MM.1S (cell line): ENCODE measurements at regions not wholly inside any gene's neighbourhood (a gene's known extent, or its start where the extent isn't known, plus 50 kb on each side); places are given as distances from the start of the nearest gene placed in this dataset.

Experiments used
- DNase-seq: peaks from one replicate; pipeline ENCODE4 v3.0.0-alpha.2; 2015
- H2AFZ ChIP-seq: fragments of 300-600 bp; sonication (generic); 2 replicates; pipeline ENCODE4 v1.6.0; 2016; ENCODE audit warnings: antibody characterized with exemption, low read length
- H3F3A ChIP-seq: fragments of 300-600 bp; sonication (generic); 2 replicates; pipeline ENCODE4 v1.6.1; 2016; ENCODE audit warnings: mild to moderate bottlenecking, antibody characterized with exemption, low read length, moderate library complexity, mixed read lengths; ENCODE audit not compliant: insufficient read depth
- H3K27ac ChIP-seq: fragments of 300-600 bp; sonication (generic); 2 replicates; pipeline ENCODE4 v1.5.1; 2016; ENCODE audit warnings: mild to moderate bottlenecking, low read length
- H3K27me3 ChIP-seq: fragments of 300-600 bp; sonication (generic); replicated peaks from 2 replicates; pipeline ENCODE4 v1.6.0; 2016; ENCODE audit warnings: low read length; ENCODE audit not compliant: insufficient read depth
- H3K36me3 ChIP-seq: fragments of 300-600 bp; sonication (generic); replicated peaks from 2 replicates; pipeline ENCODE4 v1.6.1; 2016; ENCODE audit warnings: mild to moderate bottlenecking, low read length, mixed read lengths; ENCODE audit not compliant: insufficient read depth
- H3K4me1 ChIP-seq: fragments of 300-600 bp; sonication (generic); 2 replicates; pipeline ENCODE4 v1.6.1; 2016; ENCODE audit warnings: low read length, mixed read lengths
- H3K4me2 ChIP-seq: fragments of 300-600 bp; sonication (generic); 2 replicates; pipeline ENCODE4 v1.6.0; 2016; ENCODE audit warnings: low read depth, low read length
- H3K4me3 ChIP-seq: fragments of 300-600 bp; sonication (generic); 2 replicates; pipeline ENCODE4 v1.5.1; 2016; ENCODE audit warnings: low read length, mixed read lengths
- H3K79me2 ChIP-seq: fragments of 300-600 bp; sonication (generic); 2 replicates; pipeline ENCODE4 v1.6.1; 2016; ENCODE audit warnings: mixed run types, low read length, mixed read lengths
- H3K9ac ChIP-seq: fragments of 300-600 bp; sonication (generic); 2 replicates; pipeline ENCODE4 v1.6.1; 2016; ENCODE audit warnings: low read length, mixed read lengths
- H3K9me2 ChIP-seq: fragments of 300-600 bp; sonication (generic); replicated peaks from 2 replicates; pipeline ENCODE4 v1.6.1; 2016; ENCODE audit warnings: mild to moderate bottlenecking, low read length, mixed read lengths; ENCODE audit not compliant: insufficient read depth
- H3K9me3 ChIP-seq: fragments of 300-600 bp; sonication (generic); replicated peaks from 2 replicates; pipeline ENCODE4 v1.6.1; 2016; ENCODE audit warnings: mild to moderate bottlenecking, low read length, mixed read lengths; ENCODE audit not compliant: insufficient read depth
- H4K20me1 ChIP-seq: fragments of 300-600 bp; sonication (generic); 2 replicates; pipeline ENCODE4 v1.6.1; 2016; ENCODE audit warnings: mild to moderate bottlenecking, low read length, moderate library complexity, mixed read lengths; ENCODE audit not compliant: insufficient read depth
- CTCF ChIP-seq: fragments of 300-600 bp; sonication (generic); IDR thresholded peaks from 2 replicates; pipeline ENCODE4 v1.5.1; 2016; ENCODE audit warnings: antibody characterized with exemption, low read length, mixed read lengths
- EZH2 ChIP-seq: fragments of 300-600 bp; sonication (generic); optimal IDR thresholded peaks from 2 replicates; pipeline ENCODE3; 2017; ENCODE audit warnings: low read depth, mild to moderate bottlenecking, antibody characterized with exemption, low read length, mixed read lengths
- EZH2phosphoT487 ChIP-seq: fragments of 300-600 bp; sonication (generic); IDR thresholded peaks from 2 replicates; pipeline ENCODE4 v1.6.1; 2018; ENCODE audit warnings: antibody characterized with exemption, low read length

DNA sequence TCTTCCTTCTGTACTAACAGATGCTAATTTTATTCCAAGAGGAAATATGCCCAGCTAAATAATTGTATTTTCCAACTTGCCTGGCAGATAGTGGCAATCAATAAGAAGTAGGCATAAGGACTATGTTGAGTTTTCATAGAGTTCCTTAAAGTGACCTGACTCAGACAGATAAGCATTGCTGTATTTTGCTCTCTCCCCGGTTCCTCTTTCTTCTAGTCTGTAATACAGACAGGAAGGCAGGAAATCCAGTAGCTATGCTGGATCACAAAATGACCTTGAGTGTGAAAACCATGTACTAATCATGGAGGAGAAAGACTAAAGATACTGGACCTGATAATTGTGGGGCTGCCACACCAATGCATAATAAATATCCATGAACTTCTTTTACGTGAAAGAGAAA, 701.7 kb downstream of the CETN3 start:
- no peaks in the 10 kb centered on the region for H3K9me3 ChIP-seq
- H3K4me1 ChIP-seq, result no peaks in the 10 kb centered on the region
- H3K36me3 ChIP-seq, result no peaks in the 10 kb centered on the region
- no peak overlapping the region for H3K9ac ChIP-seq
- H3F3A ChIP-seq, result no peaks in the 10 kb centered on the region
- H3K27ac ChIP-seq, result no peak overlapping the region
- DNase-seq, result no peak
- no peaks in the 10 kb centered on the region for H3K9me2 ChIP-seq
- no peak for TF ChIP-seq EZH2
- TF ChIP-seq CTCF, result no peak
- TF ChIP-seq EZH2phosphoT487, result no peak
- no peak overlapping the region for H3K4me2 ChIP-seq
- no peak overlapping the region for H2AFZ ChIP-seq
- no peak overlapping the region for H3K4me3 ChIP-seq
- no peaks in the 10 kb centered on the region for H4K20me1 ChIP-seq
- H3K27me3 ChIP-seq, result no peaks in the 10 kb centered on the region
- no peaks in the 10 kb centered on the region for H3K79me2 ChIP-seq

- H4K20me1 ChIP-seq, result no peaks in the 10 kb centered on the region
- no peaks in the 10 kb centered on the region for H3K79me2 ChIP-seq
- H2AFZ ChIP-seq, result no peak overlapping the region
- no peak overlapping the region for H3K27ac ChIP-seq
- H3K4me2 ChIP-seq, result no peak overlapping the region
- H3K4me3 ChIP-seq, result no peak overlapping the region
- H3K9ac ChIP-seq, result no peak overlapping the region
- DNase-seq, result no peak
- H3K27me3 ChIP-seq, result no peaks in the 10 kb centered on the region
- no peaks in the 10 kb centered on the region for H3K36me3 ChIP-seq
- no peaks in the 10 kb centered on the region for H3K9me2 ChIP-seq
- no peaks in the 10 kb centered on the region for H3F3A ChIP-seq
- H3K9me3 ChIP-seq, result no peaks in the 10 kb centered on the region
- TF ChIP-seq EZH2 (no peak), EZH2phosphoT487 (no peak), CTCF (no peak)
- no peaks in the 10 kb centered on the region for H3K4me1 ChIP-seq
Measured at GRCh38 chr5:89706731-89707130, 702.8 kb downstream of the CETN3 start.

- no peak overlapping the region for H3K9ac ChIP-seq
- DNase-seq, result no peak
- no peaks in the 10 kb centered on the region for H3K27me3 ChIP-seq
- no peaks in the 10 kb centered on the region for H3K79me2 ChIP-seq
- H3K9me2 ChIP-seq, result no peaks in the 10 kb centered on the region
- no peaks in the 10 kb centered on the region for H4K20me1 ChIP-seq
- no peak for TF ChIP-seq CTCF
- no peak for TF ChIP-seq EZH2
- TF ChIP-seq EZH2phosphoT487, result no peak
- H3K36me3 ChIP-seq, result no peaks in the 10 kb centered on the region
- no peak overlapping the region for H2AFZ ChIP-seq
- H3F3A ChIP-seq, result no peaks in the 10 kb centered on the region
- no peak overlapping the region for H3K4me2 ChIP-seq
- H3K27ac ChIP-seq, result no peak overlapping the region
- no peaks in the 10 kb centered on the region for H3K9me3 ChIP-seq
- H3K4me1 ChIP-seq, result no peaks in the 10 kb centered on the region
- no peak overlapping the region for H3K4me3 ChIP-seq
Measured at GRCh38 chr5:89703817-89704216, 705.7 kb downstream of the CETN3 start.
